ENCODE measurements at regions not wholly inside any gene's neighbourhood (a gene's known extent, or its start where the extent isn't known, plus 50 kb on each side); places are given as distances from the start of the nearest gene placed in this dataset.

DNA sequence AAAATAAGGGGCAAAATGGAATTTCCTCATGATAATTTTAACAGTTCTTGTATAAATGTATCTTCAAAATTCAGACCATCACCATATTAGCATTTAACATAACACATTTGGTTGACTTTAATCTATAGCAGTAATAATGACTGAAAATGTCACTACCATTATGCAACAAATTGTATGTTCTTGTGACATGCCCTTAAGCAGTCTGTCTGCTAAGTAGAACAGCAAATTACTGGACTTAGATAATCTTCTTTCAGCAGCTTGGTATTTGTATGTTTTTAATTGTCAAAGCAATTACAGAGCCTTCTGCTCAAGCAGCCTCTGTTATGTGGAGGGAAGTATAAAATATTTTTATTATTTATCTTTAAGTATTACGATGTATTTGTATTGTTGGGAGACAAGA lies 214.3 kb upstream of the NXPH2 start:
- TF ChIP-seq, protein P1, sequence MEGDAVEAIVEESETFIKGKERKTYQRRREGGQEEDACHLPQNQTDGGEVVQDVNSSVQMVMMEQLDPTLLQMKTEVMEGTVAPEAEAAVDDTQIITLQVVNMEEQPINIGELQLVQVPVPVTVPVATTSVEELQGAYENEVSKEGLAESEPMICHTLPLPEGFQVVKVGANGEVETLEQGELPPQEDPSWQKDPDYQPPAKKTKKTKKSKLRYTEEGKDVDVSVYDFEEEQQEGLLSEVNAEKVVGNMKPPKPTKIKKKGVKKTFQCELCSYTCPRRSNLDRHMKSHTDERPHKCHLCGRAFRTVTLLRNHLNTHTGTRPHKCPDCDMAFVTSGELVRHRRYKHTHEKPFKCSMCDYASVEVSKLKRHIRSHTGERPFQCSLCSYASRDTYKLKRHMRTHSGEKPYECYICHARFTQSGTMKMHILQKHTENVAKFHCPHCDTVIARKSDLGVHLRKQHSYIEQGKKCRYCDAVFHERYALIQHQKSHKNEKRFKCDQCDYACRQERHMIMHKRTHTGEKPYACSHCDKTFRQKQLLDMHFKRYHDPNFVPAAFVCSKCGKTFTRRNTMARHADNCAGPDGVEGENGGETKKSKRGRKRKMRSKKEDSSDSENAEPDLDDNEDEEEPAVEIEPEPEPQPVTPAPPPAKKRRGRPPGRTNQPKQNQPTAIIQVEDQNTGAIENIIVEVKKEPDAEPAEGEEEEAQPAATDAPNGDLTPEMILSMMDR (conservative IDR thresholded peaks at IDR 0.05), result no peak
- no peak for TF ChIP-seq ZFX (IDR thresholded peaks at IDR 0.05)
